ENCODE measurements at regions not wholly inside any gene's neighbourhood (a gene's known extent, or its start where the extent isn't known, plus 50 kb on each side); places are given as distances from the start of the nearest gene placed in this dataset.
A peak's percentile ranks its signal among the peaks of the same experiment; 100 is the strongest.

DNA sequence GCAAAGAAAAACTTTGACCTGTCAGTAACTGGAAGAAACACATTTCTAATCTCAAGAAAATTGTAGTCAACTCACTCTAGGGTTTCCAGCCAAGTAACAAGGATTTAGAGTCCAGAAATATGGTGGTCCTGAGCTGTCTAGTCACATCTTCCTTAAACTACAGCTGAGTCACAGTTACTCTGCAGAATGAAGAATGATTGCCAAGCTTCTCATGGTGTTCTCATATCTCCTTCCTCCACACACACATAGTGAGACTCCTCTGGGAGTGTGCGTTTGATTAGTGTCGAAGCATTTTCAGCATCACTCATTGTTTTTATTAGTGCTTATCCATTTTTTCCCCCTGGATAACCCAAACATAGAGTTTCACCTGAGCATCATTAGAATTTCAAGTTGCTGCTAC is 93.1 kb upstream of the CXCL12 start (continued):
- no peak for TF ChIP-seq ZBTB1 (CRISPR knock-in tag; IDR thresholded peaks at IDR 0.05; ENCODE audit: borderline replicate concordance, low read depth)
- TF ChIP-seq MTA2 (IDR thresholded peaks at IDR 0.05; ENCODE audit: low read depth), result peak; percentile 43; the same call in 1 of the 2 replicates
- TF ChIP-seq, protein P1, sequence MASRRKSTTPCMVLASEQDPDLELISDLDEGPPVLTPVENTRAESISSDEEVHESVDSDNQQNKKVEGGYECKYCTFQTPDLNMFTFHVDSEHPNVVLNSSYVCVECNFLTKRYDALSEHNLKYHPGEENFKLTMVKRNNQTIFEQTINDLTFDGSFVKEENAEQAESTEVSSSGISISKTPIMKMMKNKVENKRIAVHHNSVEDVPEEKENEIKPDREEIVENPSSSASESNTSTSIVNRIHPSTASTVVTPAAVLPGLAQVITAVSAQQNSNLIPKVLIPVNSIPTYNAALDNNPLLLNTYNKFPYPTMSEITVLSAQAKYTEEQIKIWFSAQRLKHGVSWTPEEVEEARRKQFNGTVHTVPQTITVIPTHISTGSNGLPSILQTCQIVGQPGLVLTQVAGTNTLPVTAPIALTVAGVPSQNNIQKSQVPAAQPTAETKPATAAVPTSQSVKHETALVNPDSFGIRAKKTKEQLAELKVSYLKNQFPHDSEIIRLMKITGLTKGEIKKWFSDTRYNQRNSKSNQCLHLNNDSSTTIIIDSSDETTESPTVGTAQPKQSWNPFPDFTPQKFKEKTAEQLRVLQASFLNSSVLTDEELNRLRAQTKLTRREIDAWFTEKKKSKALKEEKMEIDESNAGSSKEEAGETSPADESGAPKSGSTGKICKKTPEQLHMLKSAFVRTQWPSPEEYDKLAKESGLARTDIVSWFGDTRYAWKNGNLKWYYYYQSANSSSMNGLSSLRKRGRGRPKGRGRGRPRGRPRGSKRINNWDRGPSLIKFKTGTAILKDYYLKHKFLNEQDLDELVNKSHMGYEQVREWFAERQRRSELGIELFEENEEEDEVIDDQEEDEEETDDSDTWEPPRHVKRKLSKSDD (conservative IDR thresholded peaks at IDR 0.05; ENCODE audit: low read length), result no peak
- TF ChIP-seq LEF1 (IDR thresholded peaks at IDR 0.05), result no peak
- no peak for TF ChIP-seq FOSL1 (tag; conservative IDR thresholded peaks at IDR 0.05)
- TF ChIP-seq ZNF232 (CRISPR knock-in tag; IDR thresholded peaks at IDR 0.05), result no peak
- TF ChIP-seq ZFPM2 (CRISPR knock-in tag; IDR thresholded peaks at IDR 0.05), result no peak
- TF ChIP-seq ZNF146 (CRISPR knock-in tag; IDR thresholded peaks at IDR 0.05; ENCODE audit: unreplicated experiment), result no peak
- TF ChIP-seq ZNF133 (CRISPR knock-in tag; IDR thresholded peaks at IDR 0.05), result no peak
- TF ChIP-seq, protein P2, sequence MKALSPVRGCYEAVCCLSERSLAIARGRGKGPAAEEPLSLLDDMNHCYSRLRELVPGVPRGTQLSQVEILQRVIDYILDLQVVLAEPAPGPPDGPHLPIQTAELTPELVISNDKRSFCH (CRISPR knock-in tag; IDR thresholded peaks at IDR 0.05), result no peak
- TF ChIP-seq, protein P2 (tag; IDR thresholded peaks at IDR 0.05), result no peak
- TF ChIP-seq, protein P3, sequence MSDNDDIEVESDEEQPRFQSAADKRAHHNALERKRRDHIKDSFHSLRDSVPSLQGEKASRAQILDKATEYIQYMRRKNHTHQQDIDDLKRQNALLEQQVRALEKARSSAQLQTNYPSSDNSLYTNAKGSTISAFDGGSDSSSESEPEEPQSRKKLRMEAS (CRISPR knock-in tag; IDR thresholded peaks at IDR 0.05), result no peak
- TF ChIP-seq EHMT2 (IDR thresholded peaks at IDR 0.05), result peak; percentile 67; the same call in 1 of the 2 replicates
- TF ChIP-seq ZNF561 (CRISPR knock-in tag; conservative IDR thresholded peaks at IDR 0.05), result no peak
- TF ChIP-seq ZNF444 (CRISPR knock-in tag; IDR thresholded peaks at IDR 0.05), result no peak
- TF ChIP-seq ZNF507 (tag; conservative IDR thresholded peaks at IDR 0.05), result no peak
- no peak for TF ChIP-seq OTX1 (CRISPR knock-in tag; IDR thresholded peaks at IDR 0.05)
- TF ChIP-seq DDX20 (tag; IDR thresholded peaks at IDR 0.05; ENCODE audit: low read depth), result no peak
- no peak for TF ChIP-seq SRSF3 (IDR thresholded peaks at IDR 0.05; ENCODE audit: insufficient read depth, low read length)
- TF ChIP-seq, protein P4, sequence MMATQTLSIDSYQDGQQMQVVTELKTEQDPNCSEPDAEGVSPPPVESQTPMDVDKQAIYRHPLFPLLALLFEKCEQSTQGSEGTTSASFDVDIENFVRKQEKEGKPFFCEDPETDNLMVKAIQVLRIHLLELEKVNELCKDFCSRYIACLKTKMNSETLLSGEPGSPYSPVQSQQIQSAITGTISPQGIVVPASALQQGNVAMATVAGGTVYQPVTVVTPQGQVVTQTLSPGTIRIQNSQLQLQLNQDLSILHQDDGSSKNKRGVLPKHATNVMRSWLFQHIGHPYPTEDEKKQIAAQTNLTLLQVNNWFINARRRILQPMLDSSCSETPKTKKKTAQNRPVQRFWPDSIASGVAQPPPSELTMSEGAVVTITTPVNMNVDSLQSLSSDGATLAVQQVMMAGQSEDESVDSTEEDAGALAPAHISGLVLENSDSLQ (IDR thresholded peaks at IDR 0.05), result peak; percentile 54; the same call in 1 of the 2 replicates
- no peak for TF ChIP-seq CREM (IDR thresholded peaks at IDR 0.05; ENCODE audit: low read depth)
- TF ChIP-seq FOXP1 (CRISPR knock-in tag; IDR thresholded peaks at IDR 0.05), result no peak
- no peak for TF ChIP-seq HEY1 (CRISPR knock-in tag; IDR thresholded peaks at IDR 0.05; ENCODE audit: borderline replicate concordance)
- no peak for TF ChIP-seq GATAD2B (IDR thresholded peaks at IDR 0.05; ENCODE audit: borderline replicate concordance)
- TF ChIP-seq BMI1 (IDR thresholded peaks at IDR 0.05; ENCODE audit: low read length), result no peak
- peak; percentile 55 for TF ChIP-seq MEIS2 (IDR thresholded peaks at IDR 0.05; ENCODE audit: partially characterized antibody)
- TF ChIP-seq CCAR2 (IDR thresholded peaks at IDR 0.05; ENCODE audit: low read depth, low read length), result no peak

Data from K562 (cell line).